ENCODE measurements at regions not wholly inside any gene's neighbourhood (a gene's known extent, or its start where the extent isn't known, plus 50 kb on each side); places are given as distances from the start of the nearest gene placed in this dataset.
"Not testable (repeated sequence)": the region's sequence is repeated elsewhere in the genome, so short reads cannot be mapped to it uniquely, and the experiment has no call there.

DNA sequence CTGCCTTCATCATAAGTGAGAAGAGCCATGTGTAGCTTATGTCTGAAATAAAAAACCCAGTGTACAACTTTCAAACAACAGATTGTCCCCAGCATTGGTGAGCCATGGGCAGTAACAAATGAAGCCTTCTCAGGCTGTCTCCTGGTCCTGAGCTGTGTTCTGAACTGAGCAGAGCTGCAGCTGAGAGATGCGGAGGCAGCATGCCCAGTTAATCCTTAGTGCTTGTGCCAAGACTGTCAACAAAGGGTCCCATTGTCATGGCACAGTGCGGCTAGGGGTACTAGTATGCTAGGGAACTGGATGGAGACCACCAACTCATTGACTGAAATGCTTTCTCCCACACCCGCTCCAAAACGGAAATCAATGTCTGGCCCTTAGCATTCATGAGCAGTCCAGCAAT, 154.3 kb downstream of the RMST start:
- no peak for DNase-seq

DNA sequence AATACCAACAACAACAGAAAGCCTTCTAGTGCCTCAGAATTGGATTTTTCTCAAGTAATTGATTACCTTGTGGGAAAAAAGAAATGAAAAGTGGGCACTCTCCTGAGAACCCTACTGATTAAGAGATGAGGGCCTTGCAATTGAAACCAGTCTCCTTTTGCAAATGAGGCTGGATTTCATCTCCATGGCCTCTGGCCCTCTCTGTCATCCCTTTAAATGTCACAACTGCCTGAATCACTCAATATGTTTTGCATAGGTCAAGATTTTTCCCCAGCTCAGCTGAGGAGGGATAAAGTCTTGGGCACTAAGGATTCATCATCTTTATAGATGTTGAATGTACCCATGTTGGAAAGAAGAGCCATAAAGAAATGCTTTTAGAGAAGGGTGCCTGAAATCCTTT, 166.4 kb downstream of the RMST start:
- no peak for DNase-seq

DNA sequence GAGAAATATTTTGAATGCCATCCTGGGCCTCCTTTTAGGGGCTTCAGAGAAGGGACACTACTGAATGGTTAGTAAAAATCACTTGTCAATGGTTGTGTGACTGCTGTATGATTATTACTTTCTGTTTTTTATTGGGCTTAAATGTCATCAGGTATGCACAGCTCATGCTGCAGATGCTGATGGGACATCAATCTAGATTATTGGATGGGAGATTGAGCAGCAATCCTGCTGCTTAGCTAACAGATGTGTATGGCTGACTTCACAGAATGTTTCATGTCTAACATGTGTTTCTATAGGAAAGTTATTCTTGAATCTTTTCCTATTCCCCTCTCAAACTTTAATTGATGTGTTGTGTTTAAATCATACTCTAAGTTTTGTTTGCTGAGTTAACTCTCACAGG, 166.8 kb downstream of the RMST start:
- DNase-seq = no peak

DNA sequence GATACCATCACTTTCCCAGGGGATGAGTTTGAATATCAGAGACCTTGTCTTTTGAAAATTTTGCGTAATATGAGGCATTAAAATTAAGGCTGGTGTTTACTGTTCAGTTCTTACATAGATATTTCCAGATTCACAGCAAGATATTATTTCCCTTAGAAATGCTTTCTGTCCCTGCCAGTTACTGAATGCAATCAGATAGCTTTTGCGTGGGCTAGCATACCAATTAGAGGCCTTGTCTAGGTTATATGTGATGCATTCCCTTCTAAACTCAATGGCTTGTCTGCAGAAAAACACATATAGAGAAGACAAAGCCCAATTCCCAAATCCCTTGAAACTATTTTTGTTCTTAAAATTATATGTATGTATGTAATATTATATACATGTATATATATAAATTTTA, 167.8 kb downstream of the RMST start:
- DNase-seq = no peak

DNA sequence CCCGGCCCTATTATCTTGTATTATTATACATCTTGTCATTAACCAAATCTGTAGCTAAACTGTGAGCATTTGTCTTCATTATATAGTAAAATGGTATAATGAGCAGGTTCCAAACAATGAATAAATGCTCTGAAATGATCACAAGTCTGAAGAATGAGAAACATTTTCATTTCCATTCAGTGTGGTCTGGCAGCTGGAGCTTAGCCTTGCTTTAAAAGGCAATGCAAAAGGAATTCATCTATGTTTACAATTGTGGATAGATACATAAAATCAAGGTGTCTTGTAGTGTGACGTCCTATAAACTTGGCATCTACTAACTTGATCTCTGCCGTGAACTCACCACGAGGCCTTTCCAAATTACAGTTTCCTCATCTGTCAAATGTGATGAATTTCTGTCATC, 168.3 kb downstream of the RMST start:
- DNase-seq = no peak

DNA sequence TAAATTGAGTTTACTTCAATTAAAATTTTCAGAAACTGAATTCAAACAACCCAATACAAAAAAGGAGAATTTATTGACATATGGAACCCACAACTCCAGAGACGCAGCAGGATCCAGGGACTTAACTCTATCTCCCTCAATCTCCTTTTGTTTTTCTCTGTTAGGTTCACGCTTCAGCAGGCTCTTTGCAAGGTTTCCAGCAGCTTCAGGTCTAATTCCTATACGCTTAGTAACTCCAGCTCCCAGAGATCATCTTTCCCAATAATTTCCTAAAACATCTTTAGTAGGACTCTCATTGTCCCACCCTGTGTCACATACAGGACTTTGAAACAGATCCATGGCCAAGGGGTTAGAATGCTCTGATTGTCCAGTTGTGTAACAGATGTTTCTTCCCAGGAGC, 175.2 kb downstream of the RMST start:
- DNase-seq = no peak

DNA sequence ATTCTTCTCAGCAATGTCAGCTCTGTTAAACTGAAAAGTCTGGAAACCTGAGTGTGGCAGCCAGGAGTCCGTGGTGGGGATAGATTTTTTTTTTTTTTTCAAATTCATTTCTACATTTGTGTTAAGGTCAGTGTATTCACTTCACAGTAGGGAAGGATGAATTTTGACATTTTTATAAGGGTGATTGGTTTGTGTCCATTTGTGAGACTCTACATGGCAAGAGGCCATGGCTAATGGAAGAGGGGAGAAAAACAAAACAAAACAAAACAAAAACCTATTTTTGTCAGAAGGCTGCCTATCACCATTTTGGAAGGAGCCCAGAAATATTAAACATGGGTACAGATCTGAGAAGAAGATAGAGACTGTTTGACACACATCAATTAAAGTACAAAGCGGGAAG, 176.1 kb downstream of the RMST start:
- DNase-seq = no peak

DNA sequence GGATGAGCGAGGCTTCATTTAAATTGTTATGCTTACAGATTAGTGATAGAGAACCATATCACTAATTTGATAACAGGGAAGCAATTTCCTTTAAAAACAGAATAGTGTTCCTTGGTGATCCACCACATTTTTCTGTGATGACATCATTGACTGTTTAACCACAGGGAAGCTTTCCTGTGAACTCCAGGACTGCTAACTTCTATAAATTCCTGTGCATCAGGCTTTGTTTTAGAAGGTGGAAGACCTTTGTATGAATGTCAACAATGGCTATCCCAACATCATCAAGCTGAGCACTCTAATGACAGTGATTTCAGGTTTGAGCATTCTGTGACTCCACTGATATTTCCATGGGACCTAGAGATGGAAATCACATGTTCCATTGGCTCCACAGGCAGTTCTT, 177.1 kb downstream of the RMST start:
- DNase-seq = no peak

DNA sequence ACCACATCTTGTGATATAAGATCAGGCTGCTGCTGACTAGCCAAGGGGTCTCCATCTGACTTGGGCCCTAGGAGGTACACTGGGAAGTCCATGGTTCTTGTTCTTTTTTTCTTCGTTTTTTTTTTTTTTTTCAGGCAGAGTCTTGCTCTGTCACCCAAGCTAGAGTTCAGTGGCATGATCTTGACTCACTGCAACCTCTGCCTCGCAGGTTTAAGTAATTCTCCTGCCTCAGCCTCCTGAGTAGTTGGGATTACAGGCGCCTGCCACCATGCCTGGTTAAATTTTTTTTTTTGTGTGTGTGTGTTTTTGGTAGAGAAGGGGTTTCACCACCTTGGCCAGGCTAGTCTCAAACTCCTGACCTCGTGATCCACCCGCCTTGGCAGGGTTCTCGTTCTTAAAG, 178.2 kb downstream of the RMST start:
- DNase-seq = no peak

DNA sequence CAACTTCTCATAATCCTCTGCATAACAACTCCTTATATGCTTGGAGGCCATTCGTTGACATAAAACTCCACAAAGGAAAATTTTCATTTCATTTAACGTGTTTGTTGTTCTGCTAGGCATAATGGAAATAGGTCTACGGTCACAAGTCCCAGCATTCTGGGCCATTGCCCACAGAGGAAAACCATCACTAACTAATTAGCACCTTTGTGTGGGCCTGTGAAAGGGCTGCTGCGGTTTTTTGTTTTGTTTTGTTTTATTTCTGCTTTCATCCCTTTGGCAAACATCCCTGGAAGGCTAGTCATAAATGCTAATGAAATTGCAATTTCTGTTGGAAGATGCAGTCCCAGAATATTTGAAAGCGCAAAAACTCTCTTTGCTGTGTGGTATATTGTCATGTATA, 180.3 kb downstream of the RMST start:
- DNase-seq = no peak

DNA sequence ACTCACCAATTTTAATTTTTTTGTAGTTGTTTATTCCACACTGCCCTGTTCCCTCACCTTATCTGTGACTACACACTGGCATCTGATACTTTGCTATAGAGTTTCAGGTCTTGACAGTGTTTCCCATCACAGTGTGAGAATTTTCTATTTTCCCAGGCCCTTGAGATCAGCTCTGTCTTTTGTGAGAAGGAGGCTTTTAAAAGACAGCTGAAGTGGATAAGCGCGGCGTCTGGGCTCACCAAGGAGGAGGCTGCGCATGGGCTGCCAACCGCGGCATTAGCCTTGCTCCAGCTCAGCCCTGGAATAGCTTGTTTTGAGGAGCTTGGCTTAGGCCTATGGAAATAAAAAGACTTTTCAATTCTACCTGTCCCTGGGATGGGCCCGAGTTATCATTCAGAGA, 181.3 kb downstream of the RMST start:
- DNase-seq = no peak

DNA sequence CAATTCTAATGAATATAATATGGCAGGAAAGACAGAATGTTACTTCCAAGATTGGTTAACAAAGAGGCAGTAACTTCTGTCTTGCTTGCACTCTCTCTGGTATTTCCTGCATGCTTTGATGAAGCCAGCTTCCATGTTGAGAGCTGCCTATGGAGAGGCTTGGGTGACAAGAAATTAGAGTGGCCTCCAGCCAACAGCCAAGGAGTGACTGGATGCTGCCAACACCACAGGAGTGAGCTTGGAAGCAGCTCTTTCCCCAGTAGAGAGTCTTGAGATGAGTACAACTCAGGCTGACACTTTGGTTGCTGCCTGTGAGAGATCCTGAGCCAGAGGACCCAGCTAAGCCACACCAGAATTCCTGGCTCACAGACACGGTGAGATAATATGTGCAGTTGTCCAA, 183.1 kb downstream of the RMST start:
- DNase-seq = no peak

DNA sequence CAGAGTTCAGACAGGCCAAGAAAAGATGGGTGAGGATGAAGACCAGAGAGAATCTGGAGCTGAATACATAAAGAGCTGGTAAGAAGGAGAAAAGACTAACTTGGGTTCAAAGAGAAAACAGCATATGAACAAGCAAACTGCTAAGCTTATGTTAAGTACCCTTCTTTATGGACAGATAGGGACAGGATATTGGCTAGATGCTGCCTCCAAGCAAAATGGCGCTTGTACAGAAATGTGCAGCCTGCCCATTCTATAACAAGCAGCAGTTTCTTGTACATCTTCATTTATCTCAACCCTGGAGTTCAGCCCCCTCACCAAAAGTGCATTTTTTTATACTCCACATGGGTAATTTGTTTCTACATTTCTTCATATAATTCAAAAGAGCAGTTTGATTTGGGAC, 184.5 kb downstream of the RMST start:
- DNase-seq = no peak

DNA sequence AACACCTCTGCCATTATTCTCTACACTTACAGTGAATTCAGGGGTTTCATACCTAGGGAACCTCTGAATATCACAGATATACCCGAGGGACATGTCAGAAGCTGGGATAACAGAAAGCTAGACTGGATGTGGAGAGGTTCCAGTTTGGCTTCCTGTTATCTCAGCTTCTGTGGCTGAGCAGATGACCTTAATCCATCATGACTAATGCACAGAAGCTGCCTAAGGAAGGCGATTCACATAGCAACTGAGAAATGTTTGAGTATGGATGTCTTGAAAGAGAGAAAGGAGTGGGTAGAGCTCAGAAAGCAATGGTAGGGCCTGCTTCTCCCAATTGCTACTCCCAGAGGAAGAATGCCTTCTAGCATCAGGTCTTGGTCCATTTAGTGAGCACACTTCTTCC, 187.6 kb downstream of the RMST start:
- no peak for DNase-seq

DNA sequence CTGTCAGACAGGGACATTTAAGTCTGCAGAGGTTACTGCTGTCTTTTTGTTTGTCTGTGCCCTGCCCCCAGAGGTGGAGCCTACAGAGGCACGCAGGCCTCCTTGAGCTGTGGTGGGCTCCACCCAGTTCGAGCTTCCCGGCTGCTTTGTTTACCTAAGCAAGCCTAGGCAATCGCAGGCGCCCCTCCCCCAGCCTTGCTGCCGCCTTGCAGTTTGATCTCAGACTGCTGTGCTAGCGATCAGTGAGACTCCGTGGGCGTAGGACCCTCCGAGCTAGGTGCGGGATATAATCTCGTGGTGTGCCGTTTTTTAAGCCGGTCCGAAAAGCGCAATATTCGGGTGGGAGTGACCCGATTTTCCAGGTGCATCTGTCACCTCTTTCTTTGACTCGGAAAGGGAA, 193.9 kb downstream of the RMST start:
- DNase-seq = not testable (repeated sequence)

DNA sequence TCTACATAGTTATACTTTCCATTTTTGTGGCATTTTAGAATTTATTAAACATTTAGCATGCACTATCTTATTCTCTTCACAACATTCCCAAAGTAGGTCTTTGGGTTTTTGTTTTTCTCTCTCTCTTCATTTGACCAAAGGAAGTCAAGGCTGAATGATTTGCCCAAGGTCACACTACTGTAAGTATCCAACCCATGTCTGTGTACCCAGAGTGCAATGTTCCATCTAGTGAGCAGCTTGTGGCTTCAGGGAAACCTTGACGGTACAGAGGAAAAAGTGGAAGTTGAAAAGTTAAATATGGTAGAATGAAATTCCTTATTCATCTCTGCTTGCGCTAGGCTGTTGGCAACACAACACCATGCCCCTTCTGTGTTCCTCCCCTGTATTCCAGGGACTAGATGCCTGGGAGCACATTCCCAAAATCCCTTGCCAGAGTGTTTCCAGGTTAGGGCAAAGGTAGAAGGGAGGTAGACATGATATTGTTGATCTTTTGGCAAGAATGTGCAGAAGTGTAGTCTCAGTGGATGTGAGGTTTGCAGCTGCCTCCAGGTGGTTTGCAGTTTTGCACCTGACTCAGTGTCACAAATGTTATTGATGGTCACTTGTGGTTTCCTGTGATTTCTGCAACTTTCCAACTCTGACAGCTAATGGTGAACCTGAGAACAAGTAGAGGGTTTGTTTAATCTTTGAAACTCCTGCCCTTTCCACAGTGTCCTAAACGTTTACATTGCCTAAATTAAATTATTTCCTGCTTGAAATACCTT, 196.7 kb downstream of the RMST start:
- no peak for DNase-seq

DNA sequence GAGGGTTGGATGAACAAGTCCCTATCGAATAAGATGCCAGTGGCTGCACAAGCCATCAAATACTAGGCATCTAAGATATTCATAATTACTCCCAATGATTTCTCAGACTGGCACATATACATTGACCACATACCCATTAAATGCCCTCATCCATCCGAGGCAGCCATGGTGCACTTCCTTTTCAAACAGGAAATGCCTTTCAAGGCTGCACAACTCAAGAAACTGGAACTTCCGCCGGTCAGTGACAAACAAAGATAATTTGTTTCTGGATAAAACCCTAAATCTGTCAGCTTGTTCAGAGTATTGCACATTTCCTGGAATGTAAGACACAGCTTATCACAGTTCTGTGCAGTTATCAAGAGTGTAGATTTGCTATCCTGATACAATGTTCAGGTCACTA, 203.7 kb downstream of the RMST start:
- no peak for DNase-seq

DNA sequence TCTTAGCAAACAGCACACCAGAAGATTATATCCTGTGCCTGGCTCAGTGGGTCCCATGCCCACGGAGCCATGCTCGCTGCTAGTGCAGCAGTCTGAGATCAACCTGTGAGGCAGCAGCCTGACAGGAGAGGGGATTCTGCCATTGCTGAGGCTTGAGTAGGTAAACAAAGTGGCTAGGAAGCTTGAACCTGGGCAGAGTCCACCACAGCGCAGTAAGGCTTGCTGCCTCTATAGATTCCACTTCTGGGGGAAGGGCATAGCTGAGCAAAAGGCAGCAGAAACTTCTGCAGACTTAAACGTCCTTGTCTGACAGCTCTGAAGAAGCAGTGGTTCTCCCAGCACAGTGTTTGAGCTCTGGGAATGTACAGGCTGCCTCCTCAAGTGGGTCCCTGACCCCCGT, 210.3 kb downstream of the RMST start:
- DNase-seq = no peak

DNA sequence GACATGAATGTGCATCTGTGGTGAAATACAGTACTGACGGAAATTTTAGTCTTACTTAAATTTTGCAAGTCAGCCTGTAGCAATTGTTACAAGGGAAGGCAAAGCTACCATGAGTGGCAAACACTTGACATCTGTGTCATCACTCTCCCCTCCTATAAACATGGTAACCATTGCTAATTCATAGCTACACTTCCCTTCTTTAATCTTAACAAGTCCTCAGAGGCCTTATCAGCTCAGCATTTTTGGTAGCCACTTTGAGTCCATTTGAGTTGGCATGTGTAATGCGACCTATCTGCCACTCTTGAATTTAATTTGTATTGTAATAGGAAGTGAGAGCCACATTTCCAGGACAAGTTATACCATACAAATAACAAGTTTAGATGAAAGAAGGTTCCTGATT, 218.1 kb downstream of the RMST start:
- no peak for DNase-seq

DNA sequence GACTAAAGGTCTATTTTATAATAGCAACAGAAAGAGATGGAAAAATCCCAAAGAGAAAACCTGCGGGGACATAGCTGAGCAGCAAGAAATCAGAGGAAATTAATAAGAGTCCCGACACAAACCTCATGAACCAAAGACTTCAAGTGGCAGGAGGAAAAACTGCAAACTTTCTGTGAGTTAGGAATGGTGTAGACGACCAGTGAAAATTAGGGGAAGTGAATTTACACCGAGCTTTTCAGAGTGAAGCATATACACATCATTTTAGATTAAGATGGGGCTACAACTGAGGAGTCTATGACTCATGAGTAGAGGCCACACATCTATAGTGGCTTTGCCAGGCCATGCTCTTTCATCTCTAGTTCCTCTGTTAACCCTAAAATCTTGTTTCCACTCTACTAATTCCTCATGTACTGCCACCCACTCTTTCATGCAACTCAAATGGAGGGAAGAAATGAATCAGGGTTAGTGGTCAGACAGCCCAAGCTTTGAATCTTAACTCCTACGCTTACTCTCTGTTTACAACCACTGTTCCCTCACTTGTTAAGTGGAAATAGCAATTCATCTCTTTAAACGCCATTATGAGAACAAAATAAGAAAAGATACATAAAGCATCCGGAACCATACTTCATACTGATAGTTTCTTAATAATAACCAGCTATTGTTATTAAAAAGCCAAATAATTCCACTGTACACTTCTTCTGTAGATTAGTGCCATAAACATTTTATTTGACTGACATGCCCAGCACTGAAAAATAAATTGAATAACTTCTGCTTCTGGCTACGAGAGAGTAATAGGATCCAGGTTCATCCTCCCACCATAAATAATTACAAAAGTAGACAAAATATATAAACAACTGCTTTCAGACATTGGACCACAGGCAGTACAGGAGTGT, 219.3 kb downstream of the RMST start:
- DNase-seq = no peak

DNA sequence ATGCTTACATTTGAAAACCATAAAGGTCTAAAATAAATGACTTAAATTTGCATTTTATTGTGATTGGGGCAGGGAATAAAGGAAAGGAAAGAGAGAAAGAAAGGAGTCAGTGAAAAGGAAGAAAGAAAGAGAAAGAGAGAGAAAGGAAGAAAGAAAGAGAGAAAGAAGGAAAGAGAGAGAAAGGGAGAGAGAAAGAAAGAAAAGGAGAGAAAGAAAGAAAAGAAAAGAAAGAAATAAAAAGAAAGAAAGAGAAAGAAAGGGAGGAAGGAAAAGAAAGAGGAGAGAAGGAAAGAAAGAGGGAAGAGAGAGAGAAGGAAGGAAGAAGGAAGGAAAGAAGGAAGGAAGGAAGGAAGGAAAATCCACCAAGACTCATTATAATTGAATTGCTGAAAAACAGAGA, 222.8 kb downstream of the RMST start:
- no peak for DNase-seq

DNA sequence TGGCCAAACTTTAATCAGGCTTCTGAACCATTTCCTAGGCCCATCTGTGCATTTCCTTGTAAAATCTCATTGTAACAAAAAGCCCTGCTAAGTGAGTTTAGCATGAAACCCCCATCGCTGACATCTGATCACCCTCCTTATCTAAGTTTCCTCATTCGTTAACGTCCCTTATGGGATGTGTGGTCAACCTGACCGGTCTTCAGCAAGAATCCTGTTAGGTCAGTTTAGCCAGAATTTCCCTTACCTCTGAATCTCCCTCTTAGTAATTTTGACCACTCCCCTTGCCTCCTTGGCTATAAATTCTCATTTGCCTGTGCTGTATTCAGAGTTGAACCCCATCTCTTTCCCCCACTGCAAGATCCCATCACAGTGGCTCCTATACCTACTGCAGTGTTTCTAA, 239.3 kb downstream of the RMST start:
- DNase-seq = no peak

DNA sequence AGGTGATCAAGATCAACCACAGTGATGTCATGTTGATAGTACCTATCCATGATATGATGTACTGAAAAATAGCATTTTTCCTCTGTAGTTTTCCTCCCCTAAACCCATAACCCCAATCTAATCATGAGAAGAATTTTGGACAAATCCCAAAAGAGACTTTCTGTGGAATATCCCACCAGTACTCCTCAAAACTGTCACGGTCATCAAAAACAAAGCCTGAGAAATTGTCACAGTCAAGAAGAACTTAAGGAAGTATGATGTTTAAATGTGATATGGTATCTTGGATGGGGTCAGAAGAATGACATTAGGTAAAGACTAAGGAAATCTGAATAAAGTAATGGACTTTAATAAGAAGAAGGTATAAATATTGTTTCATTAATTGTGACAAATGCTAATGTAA, 248.8 kb downstream of the RMST start:
- no peak for DNase-seq

DNA sequence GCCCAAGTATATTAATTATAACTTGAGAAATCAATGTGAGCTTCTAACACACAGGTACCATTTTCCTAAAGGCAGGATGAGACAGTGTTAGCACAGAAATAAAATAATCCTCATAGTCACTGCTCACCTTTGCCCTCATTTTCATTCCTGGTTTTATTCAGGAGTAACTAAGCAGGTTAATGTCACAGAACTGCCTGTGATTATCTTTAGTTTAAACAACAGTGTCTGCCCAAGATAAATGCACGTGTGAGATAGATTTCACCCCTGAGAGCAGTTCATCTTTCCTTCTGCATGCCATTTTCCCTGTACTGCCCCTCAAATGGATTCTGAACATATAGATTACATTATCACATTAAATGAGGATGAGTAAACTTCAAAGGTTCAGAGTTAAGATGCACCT, 250.7 kb downstream of the RMST start:
- no peak for DNase-seq

DNA sequence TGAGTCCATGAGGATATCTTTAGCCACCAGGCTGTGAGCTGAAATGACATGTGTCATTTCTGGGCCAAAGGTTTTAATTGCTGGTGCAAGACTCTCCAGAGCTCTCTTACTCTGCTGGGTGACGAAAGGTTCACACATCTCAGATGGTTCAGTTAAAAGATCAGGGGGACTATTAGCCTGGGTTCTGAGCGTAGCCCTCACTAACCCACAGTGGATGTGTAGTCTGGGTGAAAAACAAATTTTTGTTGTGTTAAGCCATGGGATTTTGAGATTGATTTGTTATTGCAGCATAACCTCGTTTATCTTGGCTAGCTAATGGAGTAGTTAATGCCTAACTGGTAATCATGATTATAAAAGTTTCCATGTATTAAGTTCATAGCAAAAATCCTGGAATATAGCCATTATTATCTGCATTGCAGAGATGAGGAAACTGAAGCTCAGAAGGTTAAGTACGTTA, 251.5 kb downstream of the RMST start:
- DNase-seq = no peak

Measured in CD4-positive, alpha-beta T cell treated with Interleukin-12 subunit alpha and Interleukin-12 subunit beta, for 1 hour (primary cell).